ENCODE measurements at regions not wholly inside any gene's neighbourhood (a gene's known extent, or its start where the extent isn't known, plus 50 kb on each side); places are given as distances from the start of the nearest gene placed in this dataset.

GRCh38 chr6:170019818-170020583, 268.6 kb downstream of the ERMARD start:
- TF ChIP-seq CTCF (IDR thresholded peaks at IDR 0.05), result no peak
- TF ChIP-seq EP300 (IDR thresholded peaks at IDR 0.05; ENCODE audit: borderline replicate concordance in 1 of 2, low read depth in 1 of 2, low read length in 1 of 2), result no peak
- TF ChIP-seq FOXM1 (IDR thresholded peaks at IDR 0.05; ENCODE audit: low read depth), result no peak

All from SK-N-SH (cell line).